HEK293 (cell line): ENCODE measurements at regions not wholly inside any gene's neighbourhood (a gene's known extent, or its start where the extent isn't known, plus 50 kb on each side); places are given as distances from the start of the nearest gene placed in this dataset.

Experiments used
- ATF2 ChIP-seq: fragments of 450-650 bp; formaldehyde crosslinking; IDR thresholded peaks from 2 replicates; pipeline ENCODE4 v1.5.1; 2016; ENCODE audit warnings: missing biosample characterization, missing genetic modification characterization, low read depth
- ZNF211 ChIP-seq: fragments of 450-650 bp; formaldehyde crosslinking; IDR thresholded peaks from 2 replicates; pipeline ENCODE4 v1.5.1; 2016; ENCODE audit warnings: low read depth, missing biosample characterization, missing genetic modification characterization
- ZNF274 ChIP-seq, 2 experiments: fragments of 200-500 bp in 1 of 2; fragments of 450-650 bp in 1 of 2; sonication (Bioruptor generic) in 1 of 2; formaldehyde crosslinking in 1 of 2; IDR thresholded peaks; 2 replicates each; pipeline versions ENCODE4 v1.5.1 to v1.6.1; 2014 to 2016; ENCODE audit warnings: borderline replicate concordance in 1 of 2, inconsistent platforms in 1 of 2, low read length in 1 of 2, missing biosample characterization in 1 of 2, missing genetic modification characterization in 1 of 2
- TF ChIP-seq, protein P1 (sequence below): fragments of 450-650 bp; formaldehyde crosslinking; IDR thresholded peaks from 2 replicates; pipeline ENCODE4 v1.5.1; 2016; ENCODE audit warnings: missing biosample characterization, missing genetic modification characterization

- TF ChIP-seq, protein P1, sequence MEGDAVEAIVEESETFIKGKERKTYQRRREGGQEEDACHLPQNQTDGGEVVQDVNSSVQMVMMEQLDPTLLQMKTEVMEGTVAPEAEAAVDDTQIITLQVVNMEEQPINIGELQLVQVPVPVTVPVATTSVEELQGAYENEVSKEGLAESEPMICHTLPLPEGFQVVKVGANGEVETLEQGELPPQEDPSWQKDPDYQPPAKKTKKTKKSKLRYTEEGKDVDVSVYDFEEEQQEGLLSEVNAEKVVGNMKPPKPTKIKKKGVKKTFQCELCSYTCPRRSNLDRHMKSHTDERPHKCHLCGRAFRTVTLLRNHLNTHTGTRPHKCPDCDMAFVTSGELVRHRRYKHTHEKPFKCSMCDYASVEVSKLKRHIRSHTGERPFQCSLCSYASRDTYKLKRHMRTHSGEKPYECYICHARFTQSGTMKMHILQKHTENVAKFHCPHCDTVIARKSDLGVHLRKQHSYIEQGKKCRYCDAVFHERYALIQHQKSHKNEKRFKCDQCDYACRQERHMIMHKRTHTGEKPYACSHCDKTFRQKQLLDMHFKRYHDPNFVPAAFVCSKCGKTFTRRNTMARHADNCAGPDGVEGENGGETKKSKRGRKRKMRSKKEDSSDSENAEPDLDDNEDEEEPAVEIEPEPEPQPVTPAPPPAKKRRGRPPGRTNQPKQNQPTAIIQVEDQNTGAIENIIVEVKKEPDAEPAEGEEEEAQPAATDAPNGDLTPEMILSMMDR (tag by site-specific recombination), result no peak
- no peak for TF ChIP-seq ATF2 (tag by site-specific recombination)
- TF ChIP-seq ZNF211, result no peak
- TF ChIP-seq ZNF274 (IDR thresholded peaks at IDR 0.05; ENCODE audit: low read length), result no peak
- TF ChIP-seq ZNF274 (tag by site-specific recombination; IDR thresholded peaks at IDR 0.05; ENCODE audit: borderline replicate concordance), result no peak
Measured at GRCh38 chr3:117563063-117563462, 853.5 kb downstream of the TUSC7 start.
